ENCODE measurements at regions not wholly inside any gene's neighbourhood (a gene's known extent, or its start where the extent isn't known, plus 50 kb on each side); places are given as distances from the start of the nearest gene placed in this dataset.
"Not testable (repeated sequence)": the region's sequence is repeated elsewhere in the genome, so short reads cannot be mapped to it uniquely, and the experiment has no call there.

GRCh38 chr19:29154163-29154562 lies 58.8 kb downstream of the UQCRFS1 start:
- no peak for DNase-seq

GRCh38 chr19:29145756-29146155 lies 67.2 kb downstream of the UQCRFS1 start:
- DNase-seq: no peak

- DNase-seq: no peak
Observed at GRCh38 chr19:29143183-29143582, 69.8 kb downstream of the UQCRFS1 start.

- no peak for DNase-seq
Observed at GRCh38 chr19:29139227-29139626, 73.7 kb downstream of the UQCRFS1 start.

- not testable (repeated sequence) for DNase-seq
Observed at GRCh38 chr19:29138206-29138605, 74.7 kb downstream of the UQCRFS1 start.

GRCh38 chr19:29131456-29131855 lies 81.5 kb downstream of the UQCRFS1 start:
- DNase-seq: no peak

- no peak for DNase-seq
Observed at GRCh38 chr19:29129148-29129547, 83.8 kb downstream of the UQCRFS1 start.

- DNase-seq: no peak
Observed at GRCh38 chr19:29128203-29128602, 84.7 kb downstream of the UQCRFS1 start.

- DNase-seq: no peak
Observed at GRCh38 chr19:29122185-29122584, 90.8 kb downstream of the UQCRFS1 start.

- peak; percentile 9 for DNase-seq
Observed at GRCh38 chr19:29121684-29122083, 91.3 kb downstream of the UQCRFS1 start.

- no peak for DNase-seq
Observed at GRCh38 chr19:29120466-29120865, 92.5 kb downstream of the UQCRFS1 start.

GRCh38 chr19:29119590-29119989 lies 93.4 kb downstream of the UQCRFS1 start:
- peak; percentile 4 for DNase-seq

- no peak for DNase-seq
Observed at GRCh38 chr19:29118389-29118788, 94.6 kb downstream of the UQCRFS1 start.

- DNase-seq: no peak
Observed at GRCh38 chr19:29117926-29118325, 95.0 kb downstream of the UQCRFS1 start.

GRCh38 chr19:29115181-29115580 lies 97.8 kb downstream of the UQCRFS1 start:
- DNase-seq: no peak

- no peak for DNase-seq
Observed at GRCh38 chr19:29113838-29114237, 99.1 kb downstream of the UQCRFS1 start.

GRCh38 chr19:29111576-29111975 lies 101.4 kb downstream of the UQCRFS1 start:
- no peak for DNase-seq

GRCh38 chr19:29107831-29108230 lies 105.1 kb downstream of the UQCRFS1 start:
- no peak for DNase-seq

- no peak for DNase-seq
Observed at GRCh38 chr19:29106346-29106885, 106.5 kb downstream of the UQCRFS1 start.

- DNase-seq: no peak
Observed at GRCh38 chr19:29105629-29106292, 107.2 kb downstream of the UQCRFS1 start.

- DNase-seq: no peak
Observed at GRCh38 chr19:29104605-29105241, 108.2 kb downstream of the UQCRFS1 start.

GRCh38 chr19:29098863-29099481 lies 114.0 kb downstream of the UQCRFS1 start:
- no peak for DNase-seq

GRCh38 chr19:29098091-29098490 lies 114.9 kb downstream of the UQCRFS1 start:
- no peak for DNase-seq

GRCh38 chr19:29096896-29097295 lies 116.1 kb downstream of the UQCRFS1 start:
- DNase-seq: no peak

All from hematopoietic multipotent progenitor cell treated with erythropoietin and hydrocortisone succinate and interleukin-3 and kit ligand, for 6 days (in vitro differentiated cells).